Glomerular visceral epithelial cell (primary cell): ENCODE measurements at regions not wholly inside any gene's neighbourhood (a gene's known extent, or its start where the extent isn't known, plus 50 kb on each side); places are given as distances from the start of the nearest gene placed in this dataset.

Source experiments
- DNase-seq: peaks from one replicate; pipeline ENCODE4 v3.0.0-alpha.2; 2016; ENCODE audit errors: extremely low spot score

GRCh38 chr6:93555292-93555691 is 135.9 kb upstream of the EPHA7 start:
- DNase-seq: no peak

- no peak for DNase-seq
Observed at GRCh38 chr6:93554018-93554417, 134.7 kb upstream of the EPHA7 start.

GRCh38 chr6:93550551-93551276 is 131.4 kb upstream of the EPHA7 start:
- peak; percentile 78 for DNase-seq

- no peak for DNase-seq
Observed at GRCh38 chr6:93549868-93550267, 130.5 kb upstream of the EPHA7 start.

GRCh38 chr6:93524671-93525451 is 105.5 kb upstream of the EPHA7 start:
- no peak for DNase-seq

- DNase-seq: no peak
Observed at GRCh38 chr6:93523365-93523764, 104.0 kb upstream of the EPHA7 start.

GRCh38 chr6:93516441-93516840 is 97.1 kb upstream of the EPHA7 start:
- no peak for DNase-seq

GRCh38 chr6:93515736-93516135 is 96.4 kb upstream of the EPHA7 start:
- peak; percentile 21 for DNase-seq

GRCh38 chr6:93498713-93499112 is 79.4 kb upstream of the EPHA7 start:
- DNase-seq: no peak

- peak; percentile 4 for DNase-seq
Observed at GRCh38 chr6:93496548-93496947, 77.2 kb upstream of the EPHA7 start.

GRCh38 chr6:93494057-93494456 is 74.7 kb upstream of the EPHA7 start:
- no peak for DNase-seq

- DNase-seq: no peak
Observed at GRCh38 chr6:93474733-93475179, 55.4 kb upstream of the EPHA7 start.

GRCh38 chr6:93471281-93471680 is 51.9 kb upstream of the EPHA7 start:
- no peak for DNase-seq
